HEK293T (cell line): ENCODE measurements at regions not wholly inside any gene's neighbourhood (a gene's known extent, or its start where the extent isn't known, plus 50 kb on each side); places are given as distances from the start of the nearest gene placed in this dataset.
A peak's percentile ranks its signal among the peaks of the same experiment; 100 is the strongest.

Experiments
- CTCF ChIA-PET: fragments of 350-600 bp; formaldehyde crosslinking; extraction: SDS; loops from one replicate; lab custom pipeline; 2021; ENCODE audit warnings: antibody characterized with exemption, inconsistent platforms; lab: Yijun Ruan, JAX
- POLR2A ChIA-PET: fragments of 350-600 bp; formaldehyde crosslinking; extraction: SDS; loops from one replicate; lab custom pipeline; 2020; ENCODE audit warnings: antibody characterized with exemption, inconsistent platforms; lab: Yijun Ruan, JAX
- DNase-seq: peaks from one replicate; pipeline ENCODE4 v3.0.0; 2012; ENCODE audit warnings: mixed read lengths; ENCODE audit errors: extremely low spot score
- ARNT ChIP-seq: fragments of 450-650 bp; IDR thresholded peaks from 2 replicates; pipeline ENCODE4 v1.6.1; 2017; ENCODE audit warnings: mild to moderate bottlenecking
- BHLHE40 ChIP-seq: fragments of 450-650 bp; IDR thresholded peaks from 2 replicates; pipeline ENCODE4 v1.6.1; 2016; ENCODE audit warnings: mild to moderate bottlenecking, moderate library complexity, borderline replicate concordance
- CTBP1 ChIP-seq: fragments of 450-650 bp; IDR thresholded peaks from 2 replicates; pipeline ENCODE4 v1.6.1; 2016; ENCODE audit warnings: borderline replicate concordance
- ELF4 ChIP-seq: fragments of 450-650 bp; IDR thresholded peaks from 2 replicates; pipeline ENCODE4 v1.6.1; 2017; ENCODE audit warnings: antibody characterized with exemption
- FOXA1 ChIP-seq: fragments of 450-650 bp; IDR thresholded peaks from 2 replicates; pipeline ENCODE4 v1.6.1; 2016; ENCODE audit warnings: mild to moderate bottlenecking
- FOXK2 ChIP-seq: fragments of 450-650 bp; IDR thresholded peaks from 2 replicates; pipeline ENCODE4 v1.6.1; 2016; ENCODE audit warnings: mild to moderate bottlenecking
- FOXM1 ChIP-seq: fragments of 450-650 bp; IDR thresholded peaks from 2 replicates; pipeline ENCODE4 v1.6.1; 2017; ENCODE audit warnings: mild to moderate bottlenecking, borderline replicate concordance
- HDGF ChIP-seq: fragments of 450-650 bp; IDR thresholded peaks from 2 replicates; pipeline ENCODE4 v1.6.1; 2017; ENCODE audit warnings: antibody characterized with exemption, borderline replicate concordance
- L3MBTL2 ChIP-seq: fragments of 450-650 bp; conservative IDR thresholded peaks from 2 replicates; pipeline ENCODE4 v1.6.1; 2016; ENCODE audit warnings: mild to moderate bottlenecking
- LEF1 ChIP-seq: fragments of 450-650 bp; IDR thresholded peaks from 2 replicates; pipeline ENCODE4 v1.6.1; 2017; ENCODE audit warnings: mild to moderate bottlenecking, borderline replicate concordance
- NFRKB ChIP-seq: fragments of 450-650 bp; IDR thresholded peaks from 2 replicates; pipeline ENCODE4 v1.6.1; 2016; ENCODE audit warnings: mild to moderate bottlenecking, moderate library complexity
- SP1 ChIP-seq: fragments of 450-650 bp; IDR thresholded peaks from 2 replicates; pipeline ENCODE4 v1.6.1; 2017
- SUZ12 ChIP-seq: fragments of 450-650 bp; IDR thresholded peaks from 2 replicates; pipeline ENCODE4 v1.6.1; 2016; ENCODE audit warnings: mild to moderate bottlenecking
- TARDBP ChIP-seq: fragments of 450-650 bp; IDR thresholded peaks from 2 replicates; pipeline ENCODE4 v1.6.1; 2016
- ZNF384 ChIP-seq: fragments of 450-650 bp; IDR thresholded peaks from 2 replicates; pipeline ENCODE4 v1.6.1; 2016
- TF ChIP-seq, protein P1 (sequence below): fragments of 450-650 bp; IDR thresholded peaks from 2 replicates; pipeline ENCODE4 v1.6.1; 2016

DNA sequence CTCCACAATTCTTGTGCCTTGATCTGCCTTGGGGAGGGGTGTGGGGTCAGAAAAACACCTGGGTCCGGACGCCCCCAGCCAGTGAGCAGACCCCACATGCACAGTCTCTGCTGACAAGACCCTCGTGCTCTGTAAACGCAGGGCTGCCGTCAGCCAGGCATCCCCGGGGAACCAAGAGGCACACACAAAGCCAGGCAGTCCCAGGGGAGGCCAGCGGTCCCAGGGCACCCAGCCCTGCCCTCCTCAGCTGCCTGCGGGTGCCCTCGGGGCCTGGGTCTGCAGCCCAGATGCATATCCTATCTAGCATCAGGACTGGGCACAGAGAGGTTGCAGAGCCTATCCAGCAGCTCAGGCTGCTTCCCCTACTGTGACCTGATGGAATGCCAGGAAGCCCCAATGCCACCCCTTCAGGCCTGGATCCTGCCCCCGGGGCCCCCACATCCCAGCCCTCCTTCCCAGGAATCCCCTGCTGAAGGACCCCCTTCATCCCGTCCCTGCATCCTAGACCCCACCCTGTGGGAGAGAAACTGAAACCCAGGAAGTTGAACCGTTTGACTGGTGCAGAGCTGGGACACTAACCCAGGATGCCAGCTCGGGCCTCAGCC is 92.4 kb downstream of the MICALL2 start:
- TF ChIP-seq FOXK2 (no peak), SUZ12 (no peak), ZNF384 (no peak), FOXA1 (no peak), CTBP1 (no peak), HDGF (no peak), ELF4 (no peak), ARNT (no peak), BHLHE40 (no peak)
- TF ChIP-seq, protein P1, sequence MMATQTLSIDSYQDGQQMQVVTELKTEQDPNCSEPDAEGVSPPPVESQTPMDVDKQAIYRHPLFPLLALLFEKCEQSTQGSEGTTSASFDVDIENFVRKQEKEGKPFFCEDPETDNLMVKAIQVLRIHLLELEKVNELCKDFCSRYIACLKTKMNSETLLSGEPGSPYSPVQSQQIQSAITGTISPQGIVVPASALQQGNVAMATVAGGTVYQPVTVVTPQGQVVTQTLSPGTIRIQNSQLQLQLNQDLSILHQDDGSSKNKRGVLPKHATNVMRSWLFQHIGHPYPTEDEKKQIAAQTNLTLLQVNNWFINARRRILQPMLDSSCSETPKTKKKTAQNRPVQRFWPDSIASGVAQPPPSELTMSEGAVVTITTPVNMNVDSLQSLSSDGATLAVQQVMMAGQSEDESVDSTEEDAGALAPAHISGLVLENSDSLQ, result no peak
- ChIA-PET CTCF (no interaction called here), POLR2A (no interaction called here)
- no peak for DNase-seq

DNA sequence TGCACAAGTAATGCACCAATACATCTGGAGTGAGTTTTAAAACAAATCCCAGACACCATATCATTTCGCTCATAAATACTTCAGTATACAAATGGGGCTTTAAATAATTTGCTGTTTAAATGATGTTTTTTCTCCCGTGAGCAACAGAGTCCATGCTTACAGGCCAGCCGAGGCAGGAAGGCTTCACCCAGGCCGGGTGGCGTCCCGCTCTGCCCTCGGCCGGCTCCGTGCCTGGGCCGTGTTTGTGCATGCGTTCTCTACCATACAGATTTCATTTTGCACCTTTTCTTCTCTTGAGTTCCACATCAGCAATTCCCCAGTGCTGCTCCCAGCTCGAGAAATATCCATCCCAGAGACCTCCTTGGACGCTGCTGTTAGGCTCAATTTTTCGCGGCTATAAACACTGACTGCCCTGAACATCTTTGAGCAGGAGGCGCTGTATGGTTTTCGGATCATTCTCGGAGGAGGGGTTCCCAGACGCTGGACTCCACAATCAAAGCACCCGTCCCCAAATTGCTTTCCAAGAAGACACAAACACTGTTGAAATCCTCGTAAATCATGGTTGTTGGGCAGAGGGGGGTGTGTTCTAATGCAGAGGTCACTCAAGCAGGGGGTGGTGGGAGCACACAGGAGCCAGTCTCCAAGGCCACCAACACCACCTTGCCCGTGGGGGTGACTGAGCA is 91.6 kb downstream of the MICALL2 start:
- no peak for DNase-seq
- ChIA-PET POLR2A (no interaction called here), CTCF (no interaction called here)
- TF ChIP-seq LEF1, result no peak

DNA sequence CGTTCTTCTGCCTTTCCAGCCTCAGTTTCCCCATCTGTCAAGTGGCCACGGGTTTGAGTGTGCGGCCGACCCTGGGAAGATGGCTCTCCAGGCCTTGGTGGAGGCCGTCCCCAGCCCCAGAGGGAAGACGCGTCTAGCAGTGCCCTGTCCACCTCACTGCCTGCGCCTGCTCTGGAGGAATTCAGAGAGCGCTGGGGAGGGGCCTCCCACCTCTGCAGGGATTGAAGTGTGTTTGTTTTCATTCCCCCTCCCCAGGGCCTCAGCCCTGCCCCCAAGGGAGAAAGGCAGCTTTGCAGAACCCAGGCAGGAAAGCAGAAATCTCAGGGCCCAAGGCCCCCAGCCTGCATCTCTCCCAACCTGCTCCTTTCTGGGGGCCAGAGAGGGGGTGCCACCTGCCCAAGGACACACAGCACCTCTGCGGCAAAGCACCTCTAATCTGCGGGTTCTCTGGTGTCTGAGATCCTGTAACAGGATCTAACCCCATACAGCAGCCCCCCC is 91.0 kb downstream of the MICALL2 start:
- no peak for TF ChIP-seq ARNT
- no peak for TF ChIP-seq SUZ12
- no peak for TF ChIP-seq CTBP1
- no peak for TF ChIP-seq LEF1
- no peak for TF ChIP-seq HDGF
- TF ChIP-seq, protein P1, result no peak
- TF ChIP-seq ELF4, result no peak
- no peak for TF ChIP-seq FOXM1
- no peak for DNase-seq
- ChIA-PET CTCF (interaction anchor here (0.6 to 0.9 kb wide), 2 partner anchors 22 to 35 kb away, joined by 3 to 5 read pairs; no protein-coding TSS in a partner anchor), POLR2A (no interaction called here)

DNA sequence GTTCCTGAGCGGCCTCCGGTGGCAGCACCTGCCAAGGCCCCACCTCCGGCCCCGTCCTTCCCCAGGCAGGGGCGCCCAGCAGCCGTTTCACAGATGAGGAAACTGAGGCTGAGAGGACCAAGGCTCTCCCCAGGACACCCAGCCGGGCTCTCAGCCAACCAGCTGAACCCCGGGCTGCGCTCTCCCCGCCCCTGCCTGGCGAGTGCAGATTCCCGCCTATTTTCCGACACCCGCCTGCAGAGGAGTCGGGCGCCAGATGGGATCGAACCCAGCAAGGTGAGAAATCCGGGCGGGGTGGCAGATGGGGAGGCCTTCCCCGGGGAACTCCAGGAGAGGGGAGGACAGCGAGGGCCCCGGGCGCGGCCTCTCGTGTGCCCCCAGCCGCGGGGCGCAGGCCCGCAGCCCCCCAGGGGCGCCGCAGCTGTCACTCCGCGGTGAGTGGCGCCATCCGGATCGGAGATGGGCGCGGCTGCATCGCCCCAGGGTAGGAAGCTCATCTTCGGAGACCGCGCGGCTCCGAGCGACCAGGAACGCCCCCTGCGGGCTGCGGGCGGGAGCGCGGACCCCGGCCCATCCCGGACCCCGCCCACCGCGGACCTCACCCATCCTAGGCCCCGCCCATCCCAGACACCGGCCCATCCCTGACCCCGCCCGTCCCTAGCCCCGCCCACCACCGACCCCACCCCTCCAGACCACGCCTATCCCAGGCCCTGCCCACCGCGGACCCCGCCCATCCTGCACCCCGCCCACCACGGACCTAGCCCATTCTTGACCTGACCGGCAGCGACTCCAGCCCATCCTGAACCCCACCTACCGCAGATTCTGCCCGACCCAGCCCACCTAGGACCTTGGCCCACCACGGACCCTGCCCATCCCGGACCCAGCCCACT is 90.3 kb downstream of the MICALL2 start:
- ChIA-PET POLR2A (no interaction called here), CTCF (interaction anchor here (0.6 to 0.9 kb wide), 2 partner anchors 23 to 35 kb away, joined by 3 to 5 read pairs; no protein-coding TSS in a partner anchor)
- DNase-seq, result peak; percentile 99
- TF ChIP-seq SP1, result no peak
- TF ChIP-seq NFRKB, result no peak
- no peak for TF ChIP-seq ARNT
- TF ChIP-seq L3MBTL2, result peak; percentile 58
- TF ChIP-seq SUZ12, result no peak
- TF ChIP-seq FOXK2, result no peak
- TF ChIP-seq, protein P1, result peak; percentile 78
- no peak for TF ChIP-seq BHLHE40
- TF ChIP-seq ZNF384, result no peak
- no peak for TF ChIP-seq CTBP1
- no peak for TF ChIP-seq HDGF
- no peak for TF ChIP-seq LEF1
- TF ChIP-seq ELF4, result no peak
- TF ChIP-seq FOXA1, result no peak
- no peak for TF ChIP-seq TARDBP
- TF ChIP-seq FOXM1, result no peak

DNA sequence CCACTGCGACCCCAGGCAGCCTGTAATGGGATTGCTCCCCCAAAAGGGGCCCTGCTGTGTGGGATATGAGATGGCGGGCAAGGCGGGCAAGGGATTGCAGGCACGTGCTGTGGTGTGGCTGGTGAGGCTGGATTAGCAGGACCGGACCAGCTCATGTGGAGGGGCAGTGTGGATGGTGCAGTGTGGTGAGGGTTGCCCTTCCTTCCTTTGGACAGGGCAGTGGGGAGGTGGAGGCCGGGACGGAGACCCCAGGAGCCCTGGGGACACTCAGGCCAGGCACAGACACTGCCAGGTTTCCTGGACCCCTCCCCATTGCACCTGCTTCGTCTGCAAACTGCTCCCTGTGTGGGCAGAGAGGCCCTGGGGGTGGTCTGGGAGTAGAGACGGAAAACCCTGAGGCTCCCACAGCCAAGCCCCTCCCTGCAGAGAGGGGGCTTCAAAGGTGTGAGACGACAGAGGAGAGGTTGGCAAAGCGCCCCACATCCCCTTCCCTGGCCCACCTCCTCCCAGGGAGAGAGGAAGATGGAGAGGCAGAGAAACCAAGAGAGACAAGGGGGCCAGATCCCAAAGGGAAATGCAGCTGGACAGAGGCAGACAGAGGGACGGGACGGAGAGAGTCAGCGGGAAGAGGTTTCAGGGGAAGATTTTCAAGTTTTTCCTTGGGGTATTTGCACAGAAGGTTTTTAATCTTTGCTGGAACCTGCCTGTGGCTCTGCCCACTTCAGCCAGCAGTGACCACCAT is 89.2 kb downstream of the MICALL2 start:
- CTCF ChIA-PET, result no interaction called here
- POLR2A ChIA-PET, result no interaction called here
- no peak for DNase-seq
- TF ChIP-seq SUZ12 (no peak), ELF4 (no peak), BHLHE40 (no peak), SP1 (no peak), HDGF (no peak), ZNF384 (no peak), TARDBP (no peak), L3MBTL2 (no peak), LEF1 (no peak), FOXM1 (no peak)
